ENCODE measurements at regions not wholly inside any gene's neighbourhood (a gene's known extent, or its start where the extent isn't known, plus 50 kb on each side); places are given as distances from the start of the nearest gene placed in this dataset.

DNA sequence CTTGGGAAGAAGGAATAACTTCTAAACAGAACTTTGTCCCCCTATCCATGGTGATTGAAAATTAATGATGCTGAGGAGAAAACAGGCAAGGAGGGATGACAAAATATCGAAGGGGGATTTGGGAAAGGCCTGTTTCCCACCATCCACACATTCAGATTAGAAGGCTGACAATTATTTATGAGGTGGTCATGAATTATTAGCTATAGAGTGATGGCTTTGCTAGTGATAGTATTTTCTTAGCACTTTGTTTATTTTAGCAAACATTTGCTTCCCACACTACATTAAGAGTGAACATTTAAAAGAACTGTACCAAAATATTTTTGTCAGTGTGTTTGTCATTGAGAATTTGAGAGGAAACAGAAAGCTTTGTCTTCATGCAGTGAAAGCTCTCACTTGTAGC, 172.6 kb upstream of the PDZRN3 start:
- no peak overlapping the region for H3K4me3 ChIP-seq (ENCODE audit: low read depth, low read length)
- ChIA-PET POLR2A (no interaction called here), CTCF (interaction anchor here (1.0 to 1.1 kb wide), 2 partner anchors 49 to 289 kb away, joined by 3 to 5 read pairs; no protein-coding TSS in a partner anchor)
- TF ChIP-seq CTCF (IDR thresholded peaks at IDR 0.05; ENCODE audit: insufficient read depth, low read length, missing control alignments), result no peak
- no peak for DNase-seq (ENCODE audit: low read depth, low spot score)

DNA sequence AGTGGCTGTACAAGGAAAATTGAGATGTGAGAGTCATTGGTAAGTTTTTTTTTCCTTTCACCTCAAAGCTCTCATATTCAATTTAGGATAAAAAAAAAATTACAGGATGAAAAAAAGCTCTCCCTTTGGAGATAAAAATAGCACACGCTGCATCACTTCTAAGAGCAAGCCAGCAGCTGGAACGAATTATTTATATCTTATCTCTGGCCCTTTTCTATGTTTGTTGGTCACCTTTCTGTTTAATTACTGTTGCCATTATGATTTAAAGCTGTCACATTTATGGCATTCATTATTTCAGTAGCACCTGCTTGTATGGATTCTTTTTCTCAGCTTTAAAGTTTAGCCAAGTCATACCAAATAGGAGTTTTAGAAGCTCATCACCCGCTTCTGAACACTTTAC, 171.6 kb upstream of the PDZRN3 start:
- no peak for DNase-seq (ENCODE audit: low read depth, low spot score)
- ChIA-PET POLR2A (interaction anchor here (0.7 kb wide), 1 partner anchor 210 kb away, joined by 3 read pairs; no protein-coding TSS in a partner anchor), CTCF (interaction anchor here (1.0 to 1.4 kb wide), 4 partner anchors 50 to 288 kb away, joined by 3 to 5 read pairs (median 3); partner anchors contain the start of gene PDZRN3)
- TF ChIP-seq CTCF (IDR thresholded peaks at IDR 0.05; ENCODE audit: insufficient read depth, low read length, missing control alignments), result no peak
- H3K4me3 ChIP-seq (ENCODE audit: low read depth, low read length), result no peak overlapping the region

GRCh38 chr3:73791356-73791755, 166.6 kb upstream of the PDZRN3 start:
- ChIA-PET POLR2A (no interaction called here), CTCF (interaction anchor here (1.2 kb wide), 1 partner anchor 168 kb away, joined by 3 read pairs; no protein-coding TSS in a partner anchor)
- DNase-seq (ENCODE audit: low read depth, low spot score), result no peak
- no peak overlapping the region for H3K4me3 ChIP-seq (ENCODE audit: low read depth, low read length)
- TF ChIP-seq CTCF (IDR thresholded peaks at IDR 0.05; ENCODE audit: insufficient read depth, low read length, missing control alignments), result no peak

- TF ChIP-seq CTCF (IDR thresholded peaks at IDR 0.05; ENCODE audit: insufficient read depth, low read length, missing control alignments), result no peak
- no peak overlapping the region for H3K4me3 ChIP-seq (ENCODE audit: low read depth, low read length)
- no peak for DNase-seq (ENCODE audit: low read depth, low spot score)
- CTCF ChIA-PET, result interaction anchor here (1.1 to 1.2 kb wide), 2 partner anchors 11 to 162 kb away, joined by 3 to 4 read pairs; no protein-coding TSS in a partner anchor
- POLR2A ChIA-PET, result no interaction called here
These were observed 165.2 kb upstream of the PDZRN3 start for GRCh38 chr3:73789825-73790444.

DNA sequence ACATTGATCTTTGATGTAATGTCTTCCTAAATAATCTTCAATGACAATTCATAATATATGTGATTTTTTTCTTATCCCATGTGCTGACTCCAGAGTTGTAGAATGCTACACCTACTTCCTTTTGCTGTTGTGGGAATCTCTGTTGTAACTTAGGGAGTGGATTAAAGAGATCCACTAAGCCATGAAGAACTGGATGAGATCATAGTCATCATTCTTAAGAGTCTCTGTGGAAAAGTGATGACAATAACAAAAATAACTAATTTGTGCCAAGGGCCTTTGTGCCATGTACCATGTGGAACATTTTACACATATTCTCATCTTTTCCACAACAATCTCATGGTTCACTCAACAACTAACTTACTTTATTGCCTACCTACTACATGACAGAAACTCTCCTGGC, 162.9 kb upstream of the PDZRN3 start:
- no peak for TF ChIP-seq CTCF (IDR thresholded peaks at IDR 0.05; ENCODE audit: insufficient read depth, low read length, missing control alignments)
- no peak for DNase-seq (ENCODE audit: low read depth, low spot score)
- H3K4me3 ChIP-seq (ENCODE audit: low read depth, low read length), result no peak overlapping the region
- POLR2A ChIA-PET, result no interaction called here
- CTCF ChIA-PET, result no interaction called here

DNA sequence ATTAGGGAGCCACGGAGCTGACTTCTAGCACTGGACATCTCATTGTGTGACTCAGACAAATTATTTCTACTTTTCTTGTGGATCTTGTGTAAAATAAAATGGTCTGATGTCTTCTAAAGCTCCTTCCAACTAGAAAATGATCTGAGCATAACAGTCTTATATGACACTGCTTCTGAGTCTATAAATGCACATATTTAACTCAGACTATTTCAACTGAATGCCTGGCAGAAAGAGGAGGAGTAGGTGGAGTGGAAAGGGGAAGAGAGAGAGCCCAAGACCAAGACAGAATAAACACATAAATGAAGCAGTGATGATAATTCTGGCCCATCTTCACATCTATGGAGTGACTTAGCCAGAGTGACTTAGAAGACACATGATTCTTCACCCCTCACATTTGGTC, 162.3 kb upstream of the PDZRN3 start:
- DNase-seq (ENCODE audit: low read depth, low spot score), result no peak
- CTCF ChIA-PET, result no interaction called here
- POLR2A ChIA-PET, result interaction anchor here (0.6 to 2.0 kb wide), 2 partner anchors 162 to 302 kb away, joined by 3 to 6 read pairs; partner anchors contain the start of gene PDZRN3
- no peak for TF ChIP-seq CTCF (IDR thresholded peaks at IDR 0.05; ENCODE audit: insufficient read depth, low read length, missing control alignments)
- no peak overlapping the region; the same call in 1 of the 2 replicates for H3K4me3 ChIP-seq (ENCODE audit: low read depth, low read length)
